H1 (cell line): ENCODE measurements at regions not wholly inside any gene's neighbourhood (a gene's known extent, or its start where the extent isn't known, plus 50 kb on each side); places are given as distances from the start of the nearest gene placed in this dataset.

Experiments used
- TF ChIP-seq, protein P1 (sequence below): fragments of 300-600 bp; sonication (generic); IDR thresholded peaks from 2 replicates; pipeline ENCODE4 v1.7.1; 2012; ENCODE audit warnings: low read length, moderate library complexity, mild to moderate bottlenecking, inconsistent platforms; ENCODE audit not compliant: insufficient replicate concordance

DNA sequence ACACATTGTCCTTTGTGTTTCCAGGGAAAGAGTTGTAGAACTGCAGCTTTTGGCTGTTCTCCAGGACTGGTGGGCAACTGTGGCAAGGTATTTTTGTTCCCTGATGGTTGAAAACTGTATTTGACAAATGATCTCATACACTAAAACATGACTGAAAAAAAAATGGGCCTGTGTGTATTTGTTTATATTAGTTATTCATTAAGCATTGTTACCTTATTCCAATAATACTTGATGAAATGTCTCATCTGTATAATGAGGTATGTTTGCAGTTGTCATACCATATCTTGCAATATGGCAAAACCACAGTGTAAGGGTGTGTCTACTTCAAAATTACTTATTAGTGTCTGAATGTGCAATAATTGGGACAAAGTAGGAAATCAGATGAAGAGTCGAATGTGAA is 479.4 kb upstream of the NOVA1 start (continued):
- TF ChIP-seq, protein P1, sequence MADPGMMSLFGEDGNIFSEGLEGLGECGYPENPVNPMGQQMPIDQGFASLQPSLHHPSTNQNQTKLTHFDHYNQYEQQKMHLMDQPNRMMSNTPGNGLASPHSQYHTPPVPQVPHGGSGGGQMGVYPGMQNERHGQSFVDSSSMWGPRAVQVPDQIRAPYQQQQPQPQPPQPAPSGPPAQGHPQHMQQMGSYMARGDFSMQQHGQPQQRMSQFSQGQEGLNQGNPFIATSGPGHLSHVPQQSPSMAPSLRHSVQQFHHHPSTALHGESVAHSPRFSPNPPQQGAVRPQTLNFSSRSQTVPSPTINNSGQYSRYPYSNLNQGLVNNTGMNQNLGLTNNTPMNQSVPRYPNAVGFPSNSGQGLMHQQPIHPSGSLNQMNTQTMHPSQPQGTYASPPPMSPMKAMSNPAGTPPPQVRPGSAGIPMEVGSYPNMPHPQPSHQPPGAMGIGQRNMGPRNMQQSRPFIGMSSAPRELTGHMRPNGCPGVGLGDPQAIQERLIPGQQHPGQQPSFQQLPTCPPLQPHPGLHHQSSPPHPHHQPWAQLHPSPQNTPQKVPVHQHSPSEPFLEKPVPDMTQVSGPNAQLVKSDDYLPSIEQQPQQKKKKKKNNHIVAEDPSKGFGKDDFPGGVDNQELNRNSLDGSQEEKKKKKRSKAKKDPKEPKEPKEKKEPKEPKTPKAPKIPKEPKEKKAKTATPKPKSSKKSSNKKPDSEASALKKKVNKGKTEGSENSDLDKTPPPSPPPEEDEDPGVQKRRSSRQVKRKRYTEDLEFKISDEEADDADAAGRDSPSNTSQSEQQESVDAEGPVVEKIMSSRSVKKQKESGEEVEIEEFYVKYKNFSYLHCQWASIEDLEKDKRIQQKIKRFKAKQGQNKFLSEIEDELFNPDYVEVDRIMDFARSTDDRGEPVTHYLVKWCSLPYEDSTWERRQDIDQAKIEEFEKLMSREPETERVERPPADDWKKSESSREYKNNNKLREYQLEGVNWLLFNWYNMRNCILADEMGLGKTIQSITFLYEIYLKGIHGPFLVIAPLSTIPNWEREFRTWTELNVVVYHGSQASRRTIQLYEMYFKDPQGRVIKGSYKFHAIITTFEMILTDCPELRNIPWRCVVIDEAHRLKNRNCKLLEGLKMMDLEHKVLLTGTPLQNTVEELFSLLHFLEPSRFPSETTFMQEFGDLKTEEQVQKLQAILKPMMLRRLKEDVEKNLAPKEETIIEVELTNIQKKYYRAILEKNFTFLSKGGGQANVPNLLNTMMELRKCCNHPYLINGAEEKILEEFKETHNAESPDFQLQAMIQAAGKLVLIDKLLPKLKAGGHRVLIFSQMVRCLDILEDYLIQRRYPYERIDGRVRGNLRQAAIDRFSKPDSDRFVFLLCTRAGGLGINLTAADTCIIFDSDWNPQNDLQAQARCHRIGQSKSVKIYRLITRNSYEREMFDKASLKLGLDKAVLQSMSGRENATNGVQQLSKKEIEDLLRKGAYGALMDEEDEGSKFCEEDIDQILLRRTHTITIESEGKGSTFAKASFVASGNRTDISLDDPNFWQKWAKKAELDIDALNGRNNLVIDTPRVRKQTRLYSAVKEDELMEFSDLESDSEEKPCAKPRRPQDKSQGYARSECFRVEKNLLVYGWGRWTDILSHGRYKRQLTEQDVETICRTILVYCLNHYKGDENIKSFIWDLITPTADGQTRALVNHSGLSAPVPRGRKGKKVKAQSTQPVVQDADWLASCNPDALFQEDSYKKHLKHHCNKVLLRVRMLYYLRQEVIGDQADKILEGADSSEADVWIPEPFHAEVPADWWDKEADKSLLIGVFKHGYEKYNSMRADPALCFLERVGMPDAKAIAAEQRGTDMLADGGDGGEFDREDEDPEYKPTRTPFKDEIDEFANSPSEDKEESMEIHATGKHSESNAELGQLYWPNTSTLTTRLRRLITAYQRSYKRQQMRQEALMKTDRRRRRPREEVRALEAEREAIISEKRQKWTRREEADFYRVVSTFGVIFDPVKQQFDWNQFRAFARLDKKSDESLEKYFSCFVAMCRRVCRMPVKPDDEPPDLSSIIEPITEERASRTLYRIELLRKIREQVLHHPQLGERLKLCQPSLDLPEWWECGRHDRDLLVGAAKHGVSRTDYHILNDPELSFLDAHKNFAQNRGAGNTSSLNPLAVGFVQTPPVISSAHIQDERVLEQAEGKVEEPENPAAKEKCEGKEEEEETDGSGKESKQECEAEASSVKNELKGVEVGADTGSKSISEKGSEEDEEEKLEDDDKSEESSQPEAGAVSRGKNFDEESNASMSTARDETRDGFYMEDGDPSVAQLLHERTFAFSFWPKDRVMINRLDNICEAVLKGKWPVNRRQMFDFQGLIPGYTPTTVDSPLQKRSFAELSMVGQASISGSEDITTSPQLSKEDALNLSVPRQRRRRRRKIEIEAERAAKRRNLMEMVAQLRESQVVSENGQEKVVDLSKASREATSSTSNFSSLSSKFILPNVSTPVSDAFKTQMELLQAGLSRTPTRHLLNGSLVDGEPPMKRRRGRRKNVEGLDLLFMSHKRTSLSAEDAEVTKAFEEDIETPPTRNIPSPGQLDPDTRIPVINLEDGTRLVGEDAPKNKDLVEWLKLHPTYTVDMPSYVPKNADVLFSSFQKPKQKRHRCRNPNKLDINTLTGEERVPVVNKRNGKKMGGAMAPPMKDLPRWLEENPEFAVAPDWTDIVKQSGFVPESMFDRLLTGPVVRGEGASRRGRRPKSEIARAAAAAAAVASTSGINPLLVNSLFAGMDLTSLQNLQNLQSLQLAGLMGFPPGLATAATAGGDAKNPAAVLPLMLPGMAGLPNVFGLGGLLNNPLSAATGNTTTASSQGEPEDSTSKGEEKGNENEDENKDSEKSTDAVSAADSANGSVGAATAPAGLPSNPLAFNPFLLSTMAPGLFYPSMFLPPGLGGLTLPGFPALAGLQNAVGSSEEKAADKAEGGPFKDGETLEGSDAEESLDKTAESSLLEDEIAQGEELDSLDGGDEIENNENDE: no peak
